Mesendoderm (in vitro differentiated cells): ENCODE measurements at regions not wholly inside any gene's neighbourhood (a gene's known extent, or its start where the extent isn't known, plus 50 kb on each side); places are given as distances from the start of the nearest gene placed in this dataset.

Experiments used
- DNase-seq: peaks from one replicate; pipeline ENCODE4 v3.0.0; 2013
- H2AK5ac ChIP-seq: 2 replicates; pipeline ENCODE4 v1.6.1; 2013; ENCODE audit warnings: low read length, inconsistent platforms
- H2BK120ac ChIP-seq: 2 replicates; pipeline ENCODE4 v1.6.1; 2013; ENCODE audit warnings: low read depth, mild to moderate bottlenecking, low read length, moderate library complexity, mixed read lengths
- H2BK15ac ChIP-seq: replicated peaks from 2 replicates; pipeline ENCODE4 v1.6.1; 2013; ENCODE audit warnings: low read depth, mild to moderate bottlenecking, moderate library complexity
- H2BK5ac ChIP-seq: 2 replicates; pipeline ENCODE4 v1.6.1; 2013; ENCODE audit warnings: low read length, inconsistent platforms
- H3K18ac ChIP-seq: 2 replicates; pipeline ENCODE4 v1.6.1; 2013; ENCODE audit warnings: mild to moderate bottlenecking, low read length, mixed read lengths
- H3K23ac ChIP-seq: one replicate; pipeline ENCODE4 v1.6.1; 2013; ENCODE audit warnings: low read length
- H3K27ac ChIP-seq: 2 replicates; pipeline ENCODE4 v1.5.1; 2013; ENCODE audit warnings: low read depth, mild to moderate bottlenecking, inconsistent platforms, low read length, moderate library complexity
- H3K27me3 ChIP-seq: 2 replicates; pipeline ENCODE4 v1.6.1; 2013; ENCODE audit warnings: low read length, control low read depth, mild to moderate bottlenecking, inconsistent platforms; ENCODE audit not compliant: insufficient read depth, poor library complexity
- H3K36me3 ChIP-seq: 2 replicates; pipeline ENCODE4 v1.6.1; 2013; ENCODE audit warnings: low read length, inconsistent platforms; ENCODE audit not compliant: control insufficient read depth, insufficient read depth
- H3K4ac ChIP-seq: one replicate; pipeline ENCODE4 v1.6.1; 2013; ENCODE audit warnings: low read depth, mild to moderate bottlenecking, low read length, moderate library complexity
- H3K4me1 ChIP-seq: 2 replicates; pipeline ENCODE4 v1.6.1; 2013; ENCODE audit warnings: low read depth, low read length, inconsistent platforms; ENCODE audit not compliant: control insufficient read depth
- H3K4me2 ChIP-seq: 2 replicates; pipeline ENCODE4 v1.6.1; 2013; ENCODE audit warnings: low read length
- H3K4me3 ChIP-seq: 2 replicates; pipeline ENCODE4 v1.5.1; 2013; ENCODE audit warnings: mild to moderate bottlenecking, low read length
- H3K56ac ChIP-seq: one replicate; pipeline ENCODE4 v1.6.1; 2013; ENCODE audit warnings: low read length
- H3K79me1 ChIP-seq: 2 replicates; pipeline ENCODE4 v1.6.1; 2013; ENCODE audit warnings: low read length, inconsistent platforms
- H3K79me2 ChIP-seq: 2 replicates; pipeline ENCODE4 v1.6.1; 2013; ENCODE audit warnings: mild to moderate bottlenecking, low read length; ENCODE audit not compliant: control insufficient read depth, insufficient read depth
- H3K9ac ChIP-seq: 2 replicates; pipeline ENCODE4 v1.6.1; 2013; ENCODE audit warnings: low read length, inconsistent platforms
- H4K5ac ChIP-seq: one replicate; pipeline ENCODE4 v1.6.1; 2013; ENCODE audit warnings: low read length
- H4K8ac ChIP-seq: one replicate; pipeline ENCODE4 v1.6.1; 2013; ENCODE audit warnings: low read depth, mild to moderate bottlenecking, control low read depth, low read length, moderate library complexity
- WGBS: extraction: QIAGEN DNeasy Blood & Tissue Kit; methylation state at CpG from one replicate; pipeline ENCODE4 v1.1.7; 2013; ENCODE audit warnings: low lambda C conversion rate, missing lambda C conversion rate; ENCODE audit not compliant: insufficient coverage; ENCODE audit errors: extremely low coverage; 5-methylcytosine and 5-hydroxymethylcytosine counted together

DNA sequence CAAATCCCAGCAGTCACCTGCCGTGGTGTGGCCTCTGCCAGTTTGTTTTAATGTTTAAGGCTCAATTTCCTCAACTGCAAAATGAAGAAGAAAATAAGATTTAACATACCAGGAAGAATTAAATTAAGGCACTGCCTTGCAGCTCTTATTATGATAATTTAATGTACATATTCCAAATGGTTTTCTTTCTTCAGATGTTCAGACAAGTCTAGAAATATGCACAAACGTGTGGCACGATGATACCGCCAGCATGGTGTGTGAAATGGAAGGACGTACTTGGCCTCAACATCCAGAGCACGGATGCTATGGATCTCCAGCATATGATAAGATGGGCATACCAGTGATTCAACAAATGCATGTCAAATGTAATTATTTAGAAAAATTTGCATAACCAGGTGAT is 959.4 kb upstream of the TMEM132C start:
- no peak overlapping the region for H3K4me2 ChIP-seq
- H3K36me3 ChIP-seq, result no peaks in the 10 kb centered on the region
- H4K5ac ChIP-seq, result no peak overlapping the region
- no peak overlapping the region for H2BK15ac ChIP-seq
- no peak overlapping the region for H3K27ac ChIP-seq
- H3K4ac ChIP-seq, result no peak overlapping the region
- no peak overlapping the region for H2AK5ac ChIP-seq
- no peaks in the 10 kb centered on the region for H3K79me2 ChIP-seq
- H2BK5ac ChIP-seq, result no peak overlapping the region
- WGBS, result no CpG with 5 or more reads among the region's 6 CpGs
- H3K27me3 ChIP-seq, result no peaks in the 10 kb centered on the region
- no peak for DNase-seq
- no peak overlapping the region for H2BK120ac ChIP-seq
- H3K56ac ChIP-seq, result no peak overlapping the region
- H3K23ac ChIP-seq, result no peak overlapping the region
- no peak overlapping the region for H3K18ac ChIP-seq
- H3K9ac ChIP-seq, result no peak overlapping the region
- H4K8ac ChIP-seq, result no peak overlapping the region
- H3K4me3 ChIP-seq, result no peak overlapping the region
- H3K79me1 ChIP-seq, result no peaks in the 10 kb centered on the region
- no peaks in the 10 kb centered on the region for H3K4me1 ChIP-seq

DNA sequence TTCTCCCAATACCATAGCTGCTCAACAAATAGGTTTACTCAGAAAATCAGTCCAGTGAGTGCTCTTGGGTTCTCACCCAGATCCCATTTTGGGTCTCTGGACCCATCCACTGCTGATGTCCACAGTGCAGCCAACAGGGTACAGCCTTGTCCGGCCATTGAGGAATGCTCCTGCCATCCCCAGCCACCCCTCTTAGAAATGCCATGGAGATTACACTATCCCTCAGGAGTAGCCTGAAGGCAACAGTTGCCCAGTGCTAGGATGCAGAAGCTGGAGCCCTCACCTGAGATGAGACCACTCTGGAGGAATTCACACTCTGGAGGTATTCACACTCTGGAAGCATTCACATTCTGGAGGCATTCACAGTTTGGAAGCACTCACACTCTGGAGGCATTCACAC is 958.8 kb upstream of the TMEM132C start:
- Histone ChIP-seq H2BK120ac (no peak overlapping the region), H3K27me3 (no peaks in the 10 kb centered on the region), H3K4me3 (no peak overlapping the region), H4K8ac (no peak overlapping the region), H3K4me2 (no peak overlapping the region), H2BK15ac (no peak overlapping the region), H3K27ac (no peak overlapping the region), H3K4ac (no peak overlapping the region), H4K5ac (no peak overlapping the region), H3K23ac (no peak overlapping the region), H3K18ac (no peak overlapping the region), H3K56ac (no peak overlapping the region), H3K79me2 (no peaks in the 10 kb centered on the region), H3K4me1 (no peaks in the 10 kb centered on the region), H2AK5ac (no peak overlapping the region), H3K9ac (no peak overlapping the region), H2BK5ac (no peak overlapping the region), H3K79me1 (no peaks in the 10 kb centered on the region), H3K36me3 (no peaks in the 10 kb centered on the region)
- DNase-seq, result no peak
- WGBS, result no CpG with 5 or more reads among the region's 1 CpG

DNA sequence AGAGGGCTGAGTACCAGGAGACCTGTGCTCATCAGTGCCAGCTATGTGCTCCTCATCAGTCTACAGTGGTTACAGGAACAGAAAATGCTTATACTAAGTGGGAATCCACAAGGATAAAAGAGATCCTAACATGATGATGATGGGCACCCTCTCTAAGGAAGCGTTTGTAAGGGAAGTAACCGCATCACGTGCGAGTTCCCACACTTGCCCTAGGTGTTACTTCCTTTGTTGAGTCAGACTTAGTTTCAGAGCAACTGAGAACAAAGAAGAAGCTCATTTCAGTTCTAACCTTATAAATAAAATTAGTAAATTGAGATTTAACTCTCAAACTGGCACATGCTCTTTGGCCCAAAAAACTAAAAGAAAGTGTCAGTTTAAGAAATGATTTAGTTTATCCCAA is 956.4 kb upstream of the TMEM132C start:
- Histone ChIP-seq H3K27me3 (no peaks in the 10 kb centered on the region), H3K36me3 (no peaks in the 10 kb centered on the region), H4K8ac (no peak overlapping the region), H3K4me1 (no peaks in the 10 kb centered on the region), H3K79me1 (no peaks in the 10 kb centered on the region), H2BK15ac (no peak overlapping the region), H3K79me2 (no peaks in the 10 kb centered on the region), H3K27ac (no peak overlapping the region), H3K18ac (no peak overlapping the region), H3K9ac (no peak overlapping the region), H2BK5ac (no peak overlapping the region), H2BK120ac (no peak overlapping the region), H3K23ac (no peak overlapping the region), H2AK5ac (no peak overlapping the region), H3K4me3 (no peak overlapping the region), H4K5ac (no peak overlapping the region), H3K4ac (no peak overlapping the region), H3K56ac (no peak overlapping the region), H3K4me2 (no peak overlapping the region)
- WGBS, result no CpG with 5 or more reads among the region's 4 CpGs
- peak; percentile 5 for DNase-seq

DNA sequence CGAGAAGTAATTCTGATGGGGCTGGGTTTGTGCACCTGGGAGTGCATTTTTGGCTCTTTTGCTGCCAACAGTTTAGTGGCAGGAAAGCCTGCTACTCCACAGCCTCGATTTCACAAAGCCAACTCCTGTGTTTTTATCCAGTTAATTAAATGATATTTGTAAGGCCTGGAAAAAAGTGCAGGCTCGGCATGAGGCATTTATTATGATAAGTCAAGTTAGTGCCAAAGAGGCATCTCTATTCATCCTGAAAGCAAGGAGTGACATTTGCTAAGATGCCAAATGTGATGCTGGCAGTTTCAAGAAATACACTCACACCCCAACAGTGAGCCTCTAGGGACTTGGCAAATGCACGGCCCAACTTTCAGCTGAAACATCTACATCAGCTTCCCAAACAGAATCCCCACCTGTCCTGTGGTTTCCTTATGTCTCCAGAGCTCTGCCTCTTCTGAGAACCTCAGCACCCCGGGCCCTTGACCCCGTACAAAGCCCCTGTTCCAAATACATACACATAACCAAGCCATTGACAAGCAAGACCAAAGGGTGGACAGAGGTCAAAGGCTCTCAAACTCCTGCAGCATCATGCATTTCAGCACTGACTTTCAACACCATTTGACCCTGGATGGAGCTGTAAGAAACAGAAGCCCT is 955.1 kb upstream of the TMEM132C start:
- H3K4me2 ChIP-seq, result no peak overlapping the region
- no peak overlapping the region for H4K8ac ChIP-seq
- H3K4me1 ChIP-seq, result no peaks in the 10 kb centered on the region
- no peaks in the 10 kb centered on the region for H3K36me3 ChIP-seq
- no CpG with 5 or more reads among the region's 6 CpGs for WGBS
- H2BK120ac ChIP-seq, result no peak overlapping the region
- H2AK5ac ChIP-seq, result no peak overlapping the region
- H3K18ac ChIP-seq, result no peak overlapping the region
- no peak overlapping the region for H2BK15ac ChIP-seq
- H3K27ac ChIP-seq, result no peak overlapping the region
- H2BK5ac ChIP-seq, result no peak overlapping the region
- no peak overlapping the region for H3K4me3 ChIP-seq
- H3K9ac ChIP-seq, result no peak overlapping the region
- no peaks in the 10 kb centered on the region for H3K27me3 ChIP-seq
- H3K79me2 ChIP-seq, result no peaks in the 10 kb centered on the region
- no peak overlapping the region for H3K23ac ChIP-seq
- no peak overlapping the region for H3K56ac ChIP-seq
- H3K4ac ChIP-seq, result no peak overlapping the region
- no peak for DNase-seq
- no peak overlapping the region for H4K5ac ChIP-seq
- H3K79me1 ChIP-seq, result no peaks in the 10 kb centered on the region

DNA sequence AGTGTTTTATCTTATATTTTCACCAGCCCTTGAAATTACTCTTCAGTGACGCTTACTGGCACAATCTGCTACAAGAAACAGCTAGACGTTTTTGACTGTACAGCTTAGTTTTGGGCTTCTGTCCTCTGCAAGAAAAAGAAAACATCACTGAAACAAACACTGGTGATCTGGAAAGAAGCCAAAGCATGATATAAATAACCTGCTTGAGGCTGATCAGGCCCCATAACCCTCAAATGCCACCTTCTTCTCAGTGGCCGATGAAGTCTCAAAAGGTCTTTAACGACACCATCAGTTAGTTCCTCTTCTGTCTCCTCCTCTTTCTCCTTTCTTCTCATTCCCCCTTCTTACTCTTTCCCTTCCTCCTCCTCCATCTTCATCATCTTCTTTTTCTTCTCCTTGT is 942.3 kb upstream of the TMEM132C start:
- Histone ChIP-seq H2BK120ac (no peak overlapping the region), H3K4me3 (no peak overlapping the region), H2AK5ac (no peak overlapping the region), H3K4ac (no peak overlapping the region), H3K79me2 (no peaks in the 10 kb centered on the region), H3K4me1 (no peaks in the 10 kb centered on the region), H3K23ac (no peak overlapping the region), H4K8ac (no peak overlapping the region), H3K27ac (no peak overlapping the region), H2BK15ac (no peak overlapping the region), H4K5ac (no peak overlapping the region), H3K4me2 (no peak overlapping the region), H3K79me1 (no peaks in the 10 kb centered on the region), H3K27me3 (no peaks in the 10 kb centered on the region), H3K56ac (no peak overlapping the region), H3K18ac (no peak overlapping the region), H3K36me3 (no peaks in the 10 kb centered on the region), H3K9ac (no peak overlapping the region), H2BK5ac (no peak overlapping the region)
- no peak for DNase-seq
- no CpG with 5 or more reads among the region's 4 CpGs for WGBS

DNA sequence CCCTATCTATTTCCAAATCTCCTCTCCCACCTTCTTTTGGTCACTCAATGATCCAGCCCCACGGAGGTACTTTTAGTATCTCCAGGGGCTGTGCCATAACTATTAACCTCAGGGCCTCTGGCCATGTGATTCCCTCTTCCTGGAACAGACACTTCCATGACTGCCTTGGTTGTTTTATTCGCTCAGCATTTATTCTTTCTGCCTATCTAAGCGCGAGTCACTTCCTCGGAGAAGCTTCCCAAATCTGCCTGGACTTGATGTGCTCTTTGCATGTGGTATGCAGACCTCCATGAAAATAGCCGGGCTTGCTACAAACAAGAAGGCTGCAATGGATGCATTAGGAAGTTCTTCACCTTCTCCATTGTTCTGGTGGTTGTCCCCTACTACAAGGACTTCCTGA is 939.0 kb upstream of the TMEM132C start:
- Histone ChIP-seq H3K4me1 (no peaks in the 10 kb centered on the region), H3K56ac (no peak overlapping the region), H3K4me3 (no peak overlapping the region), H2BK120ac (no peak overlapping the region), H3K9ac (no peak overlapping the region), H3K79me2 (no peaks in the 10 kb centered on the region), H3K4me2 (no peak overlapping the region), H2BK15ac (no peak overlapping the region), H3K79me1 (no peaks in the 10 kb centered on the region), H4K8ac (no peak overlapping the region), H3K4ac (no peak overlapping the region), H3K27me3 (no peaks in the 10 kb centered on the region), H3K36me3 (no peaks in the 10 kb centered on the region), H3K27ac (no peak overlapping the region), H4K5ac (no peak overlapping the region), H2BK5ac (no peak overlapping the region), H3K18ac (no peak overlapping the region), H2AK5ac (no peak overlapping the region), H3K23ac (no peak overlapping the region)
- no peak for DNase-seq
- no CpG with 5 or more reads among the region's 6 CpGs for WGBS
